A673 (cell line): ENCODE measurements at regions not wholly inside any gene's neighbourhood (a gene's known extent, or its start where the extent isn't known, plus 50 kb on each side); places are given as distances from the start of the nearest gene placed in this dataset.

Experiments
- BruUV-seq: library from RNA; stranded (reverse); fragments of 400-500 nt; replicated peaks from 2 replicates; lab custom pipeline; 2021; lab: Mats Ljungman, UMichigan
- CTCF ChIA-PET: fragments of 300-600 bp; sonication (Branson Sonifier 250); formaldehyde crosslinking; loops from one replicate; lab custom pipeline; 2022; ENCODE audit warnings: antibody characterized with exemption; lab: Charles Lee
- POLR2A ChIA-PET: fragments of 300-600 bp; sonication (Branson Sonifier 250); formaldehyde crosslinking; loops from one replicate; lab custom pipeline; 2022; ENCODE audit warnings: antibody characterized with exemption; ENCODE audit not compliant: low non-redundant PET; lab: Charles Lee
- DNase-seq: peaks from one replicate; pipeline ENCODE4 v3.0.0-alpha.2; 2015; ENCODE audit warnings: low spot score
- H3K27ac ChIP-seq: fragments of 200-600 bp; sonication (generic); 2 replicates; pipeline ENCODE4 v1.5.1; 2016; ENCODE audit warnings: mixed run types, low read depth, mild to moderate bottlenecking, mixed read lengths, antibody characterized with exemption, low read length; ENCODE audit not compliant: poor library complexity, severe bottlenecking
- H3K27me3 ChIP-seq: fragments of 200-600 bp; sonication (generic); replicated peaks from 2 replicates; pipeline ENCODE4 v1.6.1; 2017; ENCODE audit warnings: mixed run types, low read depth, mild to moderate bottlenecking, mixed read lengths, antibody characterized with exemption, low read length; ENCODE audit not compliant: insufficient read depth, poor library complexity
- H3K36me3 ChIP-seq: fragments of 200-600 bp; sonication (generic); 2 replicates; pipeline ENCODE4 v1.6.1; 2016; ENCODE audit warnings: mixed run types, mild to moderate bottlenecking, mixed read lengths, antibody characterized with exemption, low read length; ENCODE audit not compliant: insufficient read depth, poor library complexity, severe bottlenecking
- H3K4me1 ChIP-seq: fragments of 200-600 bp; sonication (generic); 2 replicates; pipeline ENCODE4 v1.6.1; 2017; ENCODE audit warnings: mixed run types, mild to moderate bottlenecking, mixed read lengths, antibody characterized with exemption, low read length; ENCODE audit not compliant: insufficient read depth, poor library complexity, severe bottlenecking
- H3K4me3 ChIP-seq: fragments of 200-600 bp; sonication (generic); 2 replicates; pipeline ENCODE4 v1.5.1; 2016; ENCODE audit warnings: low read depth, mixed run types, mild to moderate bottlenecking, mixed read lengths, low read length; ENCODE audit not compliant: poor library complexity, severe bottlenecking
- H3K9me3 ChIP-seq: fragments of 200-600 bp; sonication (generic); 2 replicates; pipeline ENCODE4 v1.6.1; 2016; ENCODE audit warnings: mixed run types, low read depth, mild to moderate bottlenecking, mixed read lengths, antibody characterized with exemption, low read length; ENCODE audit not compliant: poor library complexity, severe bottlenecking
- EZH2 ChIP-seq: fragments of 200-600 bp; sonication (generic); IDR thresholded peaks from 2 replicates; pipeline ENCODE4 v1.6.1; 2017; ENCODE audit warnings: borderline replicate concordance, low read depth, mild to moderate bottlenecking, mixed read lengths, antibody characterized with exemption, low read length; ENCODE audit not compliant: poor library complexity, severe bottlenecking
- intact Hi-C: fragments of 100-400 bp; cut with micrococcal nuclease; formaldehyde crosslinking; loops from one replicate; pipeline ENCODE4 v1.10.0; 2022; ENCODE audit not compliant: unreplicated experiment
- TF ChIP-seq, protein P1 (sequence below): fragments of 300-800, 200-600 bp; sonication (generic); conservative IDR thresholded peaks from 2 replicates; pipeline ENCODE4 v1.5.1; 2017; ENCODE audit warnings: low read depth, mild to moderate bottlenecking, antibody characterized with exemption, low read length, moderate library complexity, mixed read lengths

- H3K4me1 ChIP-seq = no peaks in the 10 kb centered on the region
- intact Hi-C loops = no loop called here
- TF ChIP-seq, protein P1, sequence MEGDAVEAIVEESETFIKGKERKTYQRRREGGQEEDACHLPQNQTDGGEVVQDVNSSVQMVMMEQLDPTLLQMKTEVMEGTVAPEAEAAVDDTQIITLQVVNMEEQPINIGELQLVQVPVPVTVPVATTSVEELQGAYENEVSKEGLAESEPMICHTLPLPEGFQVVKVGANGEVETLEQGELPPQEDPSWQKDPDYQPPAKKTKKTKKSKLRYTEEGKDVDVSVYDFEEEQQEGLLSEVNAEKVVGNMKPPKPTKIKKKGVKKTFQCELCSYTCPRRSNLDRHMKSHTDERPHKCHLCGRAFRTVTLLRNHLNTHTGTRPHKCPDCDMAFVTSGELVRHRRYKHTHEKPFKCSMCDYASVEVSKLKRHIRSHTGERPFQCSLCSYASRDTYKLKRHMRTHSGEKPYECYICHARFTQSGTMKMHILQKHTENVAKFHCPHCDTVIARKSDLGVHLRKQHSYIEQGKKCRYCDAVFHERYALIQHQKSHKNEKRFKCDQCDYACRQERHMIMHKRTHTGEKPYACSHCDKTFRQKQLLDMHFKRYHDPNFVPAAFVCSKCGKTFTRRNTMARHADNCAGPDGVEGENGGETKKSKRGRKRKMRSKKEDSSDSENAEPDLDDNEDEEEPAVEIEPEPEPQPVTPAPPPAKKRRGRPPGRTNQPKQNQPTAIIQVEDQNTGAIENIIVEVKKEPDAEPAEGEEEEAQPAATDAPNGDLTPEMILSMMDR = no peak
- no peak for TF ChIP-seq EZH2
- CTCF ChIA-PET = no interaction called here
- no peak overlapping the region for H3K4me3 ChIP-seq
- no TSS peak for BruUV-seq
- DNase-seq = no peak
- H3K27ac ChIP-seq = no peak overlapping the region
- POLR2A ChIA-PET = no interaction called here
- H3K36me3 ChIP-seq = no peaks in the 10 kb centered on the region
- H3K27me3 ChIP-seq = no peaks in the 10 kb centered on the region
- no peaks in the 10 kb centered on the region for H3K9me3 ChIP-seq
Measured at GRCh38 chr16:64731891-64732290, 390.0 kb downstream of the CDH11 start.

GRCh38 chr16:64730261-64730660 is 391.6 kb downstream of the CDH11 start:
- no peak overlapping the region for H3K4me3 ChIP-seq
- H3K27me3 ChIP-seq = no peaks in the 10 kb centered on the region
- TF ChIP-seq, protein P1 = no peak
- no peak for TF ChIP-seq EZH2
- no TSS peak for BruUV-seq
- ChIA-PET CTCF (no interaction called here), POLR2A (no interaction called here)
- H3K4me1 ChIP-seq = no peaks in the 10 kb centered on the region
- no peak for DNase-seq
- intact Hi-C loops = no loop called here
- no peak overlapping the region for H3K27ac ChIP-seq
- no peaks in the 10 kb centered on the region for H3K9me3 ChIP-seq
- no peaks in the 10 kb centered on the region for H3K36me3 ChIP-seq

DNA sequence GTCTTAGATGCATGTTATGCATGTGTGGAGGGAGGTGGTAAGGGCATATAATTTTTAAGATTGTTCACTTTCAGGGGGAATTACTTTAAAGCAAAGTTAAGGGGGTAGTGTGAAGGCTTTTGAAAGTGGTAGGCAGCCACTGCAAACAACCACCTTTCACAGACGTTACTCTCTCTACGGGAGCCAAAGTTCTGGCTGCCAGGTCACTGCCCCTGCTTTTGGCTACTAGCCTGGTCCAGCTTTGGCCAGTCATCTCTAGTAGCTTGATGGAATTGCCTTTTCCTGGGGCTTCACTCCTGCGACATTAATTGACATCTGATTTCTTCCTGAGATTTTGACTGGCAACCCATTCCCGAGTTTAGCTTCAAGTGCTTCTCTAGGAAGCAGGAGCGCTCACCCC is 397.5 kb downstream of the CDH11 start:
- H3K27me3 ChIP-seq = no peaks in the 10 kb centered on the region
- H3K9me3 ChIP-seq = no peaks in the 10 kb centered on the region
- CTCF ChIA-PET = no interaction called here
- POLR2A ChIA-PET = no interaction called here
- intact Hi-C loops = no loop called here
- no TSS peak for BruUV-seq
- no peak for DNase-seq
- TF ChIP-seq, protein P1 = no peak
- no peak for TF ChIP-seq EZH2
- H3K36me3 ChIP-seq = no peaks in the 10 kb centered on the region
- H3K4me1 ChIP-seq = no peaks in the 10 kb centered on the region
- no peak overlapping the region for H3K4me3 ChIP-seq
- H3K27ac ChIP-seq = no peak overlapping the region
